Kidney (tissue), 13 donors: ENCODE measurements at regions not wholly inside any gene's neighbourhood (a gene's known extent, or its start where the extent isn't known, plus 50 kb on each side); places are given as distances from the start of the nearest gene placed in this dataset.

Experiments used
- DNase-seq, 5 donors: peaks; one replicate each; pipeline ENCODE4 v3.0.0-alpha.2; 2013 to 2020
- FAIRE-seq: peaks from 2 replicates; lab custom pipeline; 2012; peaks lifted over from hg19 to GRCh38; lab: Jason Lieb, UNC
- H3K27ac ChIP-seq, 2 donors: one replicate each; pipeline ENCODE4 v1.7.0; 2013; ENCODE audit warnings: low read depth in 2 of 2, low read length in 2 of 2, inconsistent platforms in 1 of 2
- H3K27me3 ChIP-seq: one replicate; pipeline ENCODE4 v1.7.1; 2013; ENCODE audit warnings: low read length, inconsistent platforms; ENCODE audit not compliant: control insufficient read depth, insufficient read depth
- H3K36me3 ChIP-seq, 3 donors: one replicate each; pipeline versions ENCODE4 v1.7.0 to v1.7.1; 2013; ENCODE audit warnings: low read length in 3 of 3, control low read depth in 1 of 3, inconsistent platforms in 1 of 3; ENCODE audit not compliant: insufficient read depth in 3 of 3, control insufficient read depth in 2 of 3
- H3K4me1 ChIP-seq, 3 donors: one replicate each; pipeline versions ENCODE4 v1.7.0 to v1.7.1; 2013; ENCODE audit warnings: low read length in 3 of 3, inconsistent platforms in 1 of 3, low read depth in 1 of 3; ENCODE audit not compliant: control insufficient read depth in 2 of 3, insufficient read depth in 2 of 3
- H3K4me3 ChIP-seq, 3 donors: one replicate each; pipeline versions ENCODE4 v1.7.0 to v1.8.1; 2013; ENCODE audit warnings: low read length in 3 of 3, control low read depth in 1 of 3, inconsistent platforms in 1 of 3
- H3K9ac ChIP-seq, 3 donors: one replicate each; pipeline versions ENCODE4 v1.7.0 to v1.7.1; 2013; ENCODE audit warnings: low read length in 3 of 3, control low read depth in 1 of 3, inconsistent platforms in 1 of 3
- H3K9me3 ChIP-seq, 3 donors: one replicate each; pipeline versions ENCODE4 v1.7.0 to v1.7.1; 2013; ENCODE audit warnings: low read length in 3 of 3, control low read depth in 1 of 3, inconsistent platforms in 1 of 3; ENCODE audit not compliant: control insufficient read depth in 2 of 3, insufficient read depth in 1 of 3
- CTCF ChIP-seq: IDR thresholded peaks from 3 replicates; pipeline ENCODE4 v1.5.1; 2012; ENCODE audit warnings: mild to moderate bottlenecking, moderate library complexity, borderline replicate concordance; ENCODE audit not compliant: insufficient read depth; ENCODE audit errors: extremely low read depth
- intact Hi-C: fragments of 100-400 bp; cut with DNase I; formaldehyde crosslinking; loops from one replicate; pipeline ENCODE4 v1.11.1; 2022
- donor health status: control.
- donor health status: control.
- donor health status: control.
- donor health status: control.
- donor health status: control.
- donor health status: DM: yes; HTN: yes; CAD: no.
- donor health status: Normal renal cell carcinoma (clear cell type).

- no peak for TF ChIP-seq CTCF
- FAIRE-seq = no peak
- H3K27ac ChIP-seq = no peak overlapping the region
- no peaks in the 10 kb centered on the region for H3K27me3 ChIP-seq
- peak in 2 of 5 donors; percentile 35 to 46 for DNase-seq
- no peak overlapping the region for H3K4me3 ChIP-seq
- no peaks in the 10 kb centered on the region for H3K36me3 ChIP-seq
- H3K4me1 ChIP-seq = peaks cover 0 to 6% (median 0%) of the 10 kb centered on the region in 3 donors
- H3K9ac ChIP-seq = no peak overlapping the region
- H3K9me3 ChIP-seq = no peaks in the 10 kb centered on the region
- intact Hi-C loops = no loop called here
These were observed 197.6 kb downstream of the NDUFA10 start for GRCh38 chr2:239827523-239827890.

DNA sequence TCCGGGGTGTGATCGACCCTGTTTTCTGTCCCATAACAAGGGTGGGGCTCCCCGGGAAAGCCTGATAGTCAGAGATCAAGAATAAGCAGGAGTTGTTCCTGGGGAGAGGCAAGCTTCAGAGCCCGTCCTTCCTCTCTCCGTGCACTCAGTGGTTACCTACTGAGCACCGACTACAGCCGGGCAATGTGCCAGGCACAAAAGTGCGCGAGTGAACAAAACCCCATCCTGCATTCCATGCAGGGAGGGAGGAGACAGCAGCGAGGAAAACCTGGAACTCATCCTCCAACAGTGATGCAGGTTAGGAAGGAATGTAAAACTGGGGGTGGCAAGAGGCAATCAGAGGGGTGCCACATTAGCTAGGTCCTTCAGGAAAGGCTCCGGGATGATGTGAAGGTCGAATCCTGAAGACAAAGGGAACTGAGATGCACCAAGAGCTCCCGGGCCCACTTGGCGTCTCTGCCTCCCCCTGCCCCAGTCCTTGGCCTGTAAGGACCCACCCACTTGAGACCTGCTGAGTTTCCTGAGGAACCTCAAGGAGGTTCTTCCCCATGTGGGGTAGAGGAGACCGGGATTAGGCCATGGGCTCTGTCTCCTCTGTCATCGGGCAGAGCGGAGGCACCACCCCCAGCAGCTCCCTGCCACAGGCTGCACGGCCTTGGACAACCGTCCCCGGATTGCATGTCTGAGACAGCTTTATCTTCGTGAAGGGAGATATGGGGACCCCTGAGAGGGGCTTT lies 198.2 kb downstream of the NDUFA10 start:
- H3K27me3 ChIP-seq = no peaks in the 10 kb centered on the region
- no peak overlapping the region for H3K9ac ChIP-seq
- no peak for TF ChIP-seq CTCF
- intact Hi-C loops = no loop called here
- peaks cover 0 to 6% (median 0%) of the 10 kb centered on the region in 3 donors for H3K4me1 ChIP-seq
- no peak overlapping the region for H3K27ac ChIP-seq
- no peak overlapping the region for H3K4me3 ChIP-seq
- no peaks in the 10 kb centered on the region for H3K9me3 ChIP-seq
- peak in 1 of 5 donors; percentile 34 for DNase-seq
- H3K36me3 ChIP-seq = no peaks in the 10 kb centered on the region
- no peak for FAIRE-seq

GRCh38 chr2:239826376-239826775 lies 198.8 kb downstream of the NDUFA10 start:
- Histone ChIP-seq H3K9me3 (no peaks in the 10 kb centered on the region), H3K27me3 (no peaks in the 10 kb centered on the region), H3K27ac (no peak overlapping the region), H3K36me3 (no peaks in the 10 kb centered on the region), H3K4me1 (peaks cover 0 to 6% (median 0%) of the 10 kb centered on the region in 3 donors), H3K9ac (no peak overlapping the region), H3K4me3 (no peak overlapping the region)
- TF ChIP-seq CTCF = no peak
- FAIRE-seq (no peak), DNase-seq (peak in 1 of 5 donors; percentile 22)
- intact Hi-C loops = no loop called here

DNA sequence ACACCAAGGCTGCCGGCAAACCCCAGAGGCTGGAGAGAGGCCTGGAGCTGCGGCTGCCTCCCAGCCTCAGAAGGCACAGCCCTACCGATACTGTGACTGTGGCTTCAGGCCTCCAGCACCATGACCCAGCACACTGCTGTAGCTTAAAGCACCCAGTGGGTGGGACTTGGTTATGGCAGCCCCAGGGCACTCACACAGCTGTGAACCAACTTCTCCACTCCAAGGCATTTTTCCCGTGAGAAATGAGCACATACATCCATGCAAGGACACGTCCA lies 199.5 kb downstream of the NDUFA10 start:
- DNase-seq (peak in 1 of 5 donors; percentile 33), FAIRE-seq (no peak)
- Histone ChIP-seq H3K27ac (no peak overlapping the region), H3K36me3 (no peaks in the 10 kb centered on the region), H3K9me3 (no peaks in the 10 kb centered on the region), H3K4me3 (no peak overlapping the region), H3K27me3 (no peaks in the 10 kb centered on the region), H3K9ac (no peak overlapping the region), H3K4me1 (peaks cover 0 to under 1% (median 0%) of the 10 kb centered on the region in 3 donors)
- no peak for TF ChIP-seq CTCF
- intact Hi-C loops = no loop called here
